OCI-LY3 (cell line): ENCODE measurements at regions not wholly inside any gene's neighbourhood (a gene's known extent, or its start where the extent isn't known, plus 50 kb on each side); places are given as distances from the start of the nearest gene placed in this dataset.

Source experiments
- H2AFZ ChIP-seq: fragments of 200-600, 300-600 bp; shearing (Covaris generic); 2 replicates; pipeline ENCODE4 v1.6.0; 2014; ENCODE audit warnings: antibody characterized with exemption, low read depth, low read length
- H3K27ac ChIP-seq: fragments of 200-600, 300-600 bp; sonication (generic); 2 replicates; pipeline ENCODE4 v1.5.1; 2014; ENCODE audit warnings: mild to moderate bottlenecking, low read length, moderate library complexity, mixed read lengths
- H3K27me3 ChIP-seq: fragments of 200-600, 300-600 bp; sonication (generic); 2 replicates; pipeline ENCODE4 v1.6.1; 2014; ENCODE audit warnings: low read depth, low read length, mixed read lengths
- H3K36me3 ChIP-seq: fragments of 200-600, 300-600 bp; sonication (generic); replicated peaks from 2 replicates; pipeline ENCODE3; 2014; ENCODE audit warnings: low read depth, low read length, mixed read lengths
- H3K4me1 ChIP-seq: fragments of 300-600, 200-600 bp; sonication (generic); 2 replicates; pipeline ENCODE4 v1.6.1; 2014; ENCODE audit warnings: low read length, mixed read lengths
- H3K4me2 ChIP-seq: fragments of 200-600, 300-600 bp; sonication (generic); 2 replicates; pipeline ENCODE4 v1.6.1; 2014; ENCODE audit warnings: low read length, mixed read lengths
- H3K4me3 ChIP-seq: fragments of 300-600, 200-600 bp; sonication (generic); 2 replicates; pipeline ENCODE4 v1.5.1; 2014; ENCODE audit warnings: antibody characterized with exemption, mild to moderate bottlenecking, low read length, moderate library complexity
- H3K79me2 ChIP-seq: fragments of 300-600, 200-600 bp; shearing (Covaris generic); 2 replicates; pipeline ENCODE4 v1.6.1; 2014; ENCODE audit warnings: mild to moderate bottlenecking, low read length, mixed read lengths
- H3K9ac ChIP-seq: fragments of 300-600, 200-600 bp; shearing (Covaris generic); 2 replicates; pipeline ENCODE4 v1.6.0; 2014; ENCODE audit warnings: mild to moderate bottlenecking, low read length, moderate library complexity
- H3K9me3 ChIP-seq: fragments of 200-600, 300-600 bp; shearing (Covaris generic); 2 replicates; pipeline ENCODE4 v1.6.1; 2014; ENCODE audit warnings: low read length, mixed read lengths; ENCODE audit not compliant: insufficient read depth
- H4K20me1 ChIP-seq: fragments of 200-600, 300-600 bp; sonication (generic); 2 replicates; pipeline ENCODE4 v1.6.1; 2016; ENCODE audit warnings: low read length, mixed read lengths; ENCODE audit not compliant: insufficient read depth
- EZH2phosphoT487 ChIP-seq: fragments of 200-600 bp; shearing (Covaris generic); IDR thresholded peaks from 2 replicates; pipeline ENCODE4 v1.6.1; 2018; ENCODE audit warnings: antibody characterized with exemption, mixed run types, low read depth
- TF ChIP-seq, protein P1 (sequence below): fragments of 200-600, 300-600 bp; sonication (generic); IDR thresholded peaks from 2 replicates; pipeline ENCODE4 v1.5.1; 2014; ENCODE audit warnings: antibody characterized with exemption, low read length, low read depth

DNA sequence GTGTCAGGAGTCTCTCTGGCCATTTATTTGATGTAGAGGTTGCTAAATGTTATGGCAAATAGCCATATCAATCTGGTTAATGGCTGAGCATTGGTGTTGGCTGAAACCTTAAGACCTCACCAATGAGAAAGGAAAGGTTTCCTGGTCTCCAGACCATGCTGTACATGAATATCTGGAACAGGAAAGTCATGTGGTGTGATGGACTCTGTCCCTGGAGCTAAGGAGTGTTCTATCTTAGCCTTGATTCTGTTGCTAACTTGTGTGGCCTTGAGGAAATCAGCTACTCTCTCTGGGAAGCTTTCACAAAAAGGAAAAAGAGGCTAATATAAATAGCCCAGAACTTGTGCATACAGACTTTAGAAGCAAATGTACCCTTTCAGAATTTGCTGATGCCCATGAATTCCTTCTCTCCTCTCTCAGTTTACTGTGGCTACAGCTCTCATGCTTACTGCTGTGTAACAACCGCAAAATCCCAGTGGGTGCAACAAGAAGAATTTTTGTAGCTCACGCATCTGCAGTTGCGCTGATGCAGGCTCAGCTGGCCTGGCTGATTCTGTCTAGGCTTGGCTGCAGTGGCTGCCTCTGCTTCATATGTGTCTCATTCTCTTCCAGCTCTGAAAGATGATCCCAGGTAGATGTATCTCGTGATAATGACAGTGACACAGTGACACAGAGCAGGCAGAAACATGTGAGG, 287.5 kb downstream of the NPIPA8 start:
- Histone ChIP-seq H3K9me3 (no peaks in the 10 kb centered on the region), H3K27ac (no peak overlapping the region), H3K4me3 (no peak overlapping the region), H3K9ac (no peak overlapping the region), H3K79me2 (no peaks in the 10 kb centered on the region), H3K36me3 (no peaks in the 10 kb centered on the region), H3K4me2 (no peak overlapping the region), H4K20me1 (no peaks in the 10 kb centered on the region), H3K4me1 (no peaks in the 10 kb centered on the region), H2AFZ (no peak overlapping the region), H3K27me3 (no peaks in the 10 kb centered on the region; the same call in 1 of the 2 replicates)
- TF ChIP-seq, protein P1, sequence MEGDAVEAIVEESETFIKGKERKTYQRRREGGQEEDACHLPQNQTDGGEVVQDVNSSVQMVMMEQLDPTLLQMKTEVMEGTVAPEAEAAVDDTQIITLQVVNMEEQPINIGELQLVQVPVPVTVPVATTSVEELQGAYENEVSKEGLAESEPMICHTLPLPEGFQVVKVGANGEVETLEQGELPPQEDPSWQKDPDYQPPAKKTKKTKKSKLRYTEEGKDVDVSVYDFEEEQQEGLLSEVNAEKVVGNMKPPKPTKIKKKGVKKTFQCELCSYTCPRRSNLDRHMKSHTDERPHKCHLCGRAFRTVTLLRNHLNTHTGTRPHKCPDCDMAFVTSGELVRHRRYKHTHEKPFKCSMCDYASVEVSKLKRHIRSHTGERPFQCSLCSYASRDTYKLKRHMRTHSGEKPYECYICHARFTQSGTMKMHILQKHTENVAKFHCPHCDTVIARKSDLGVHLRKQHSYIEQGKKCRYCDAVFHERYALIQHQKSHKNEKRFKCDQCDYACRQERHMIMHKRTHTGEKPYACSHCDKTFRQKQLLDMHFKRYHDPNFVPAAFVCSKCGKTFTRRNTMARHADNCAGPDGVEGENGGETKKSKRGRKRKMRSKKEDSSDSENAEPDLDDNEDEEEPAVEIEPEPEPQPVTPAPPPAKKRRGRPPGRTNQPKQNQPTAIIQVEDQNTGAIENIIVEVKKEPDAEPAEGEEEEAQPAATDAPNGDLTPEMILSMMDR = no peak
- TF ChIP-seq EZH2phosphoT487 = no peak

DNA sequence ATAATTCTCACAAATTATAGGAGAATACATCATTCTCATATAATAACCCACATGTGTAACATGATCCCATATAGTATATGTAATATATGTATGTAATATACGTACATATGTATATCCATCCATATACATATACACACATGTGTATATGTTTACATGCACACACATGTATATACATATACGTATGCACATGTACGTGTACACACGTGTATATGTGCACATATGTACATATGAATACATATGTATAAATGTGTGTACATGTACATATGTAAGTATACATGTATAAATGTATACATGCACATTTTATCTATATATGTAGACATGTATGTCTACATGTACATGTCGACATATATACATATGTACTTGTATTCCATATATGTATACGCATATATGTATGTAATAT, 288.8 kb downstream of the NPIPA8 start:
- TF ChIP-seq, protein P1 = no peak
- TF ChIP-seq EZH2phosphoT487 = no peak
- H3K36me3 ChIP-seq = no peaks in the 10 kb centered on the region

GRCh38 chr16:18045356-18045755, 291.2 kb downstream of the NPIPA8 start:
- no peaks in the 10 kb centered on the region for H3K36me3 ChIP-seq

More for the DNA sequence above, 288.8 kb downstream of the NPIPA8 start:
- no peak overlapping the region for H2AFZ ChIP-seq
- no peak overlapping the region for H3K4me2 ChIP-seq
- H3K4me1 ChIP-seq = no peaks in the 10 kb centered on the region
- H4K20me1 ChIP-seq = no peaks in the 10 kb centered on the region
- no peaks in the 10 kb centered on the region for H3K9me3 ChIP-seq
- no peak overlapping the region for H3K27ac ChIP-seq
- H3K4me3 ChIP-seq = no peak overlapping the region
- H3K79me2 ChIP-seq = no peaks in the 10 kb centered on the region
- H3K27me3 ChIP-seq = no peaks in the 10 kb centered on the region; the same call in 1 of the 2 replicates
- H3K9ac ChIP-seq = no peak overlapping the region

More at GRCh38 chr16:18045356-18045755, 291.2 kb downstream of the NPIPA8 start:
- no peaks in the 10 kb centered on the region for H3K79me2 ChIP-seq
- H2AFZ ChIP-seq = no peak overlapping the region
- H3K4me3 ChIP-seq = no peak overlapping the region
- H3K27me3 ChIP-seq = no peaks in the 10 kb centered on the region; the same call in 1 of the 2 replicates
- H3K4me2 ChIP-seq = no peak overlapping the region
- TF ChIP-seq, protein P1 = no peak
- no peak for TF ChIP-seq EZH2phosphoT487
- H3K9ac ChIP-seq = no peak overlapping the region
- no peaks in the 10 kb centered on the region for H4K20me1 ChIP-seq
- H3K4me1 ChIP-seq = no peaks in the 10 kb centered on the region
- no peak overlapping the region for H3K27ac ChIP-seq
- no peaks in the 10 kb centered on the region for H3K9me3 ChIP-seq
